Pons (tissue), 1 donor: ENCODE measurements at regions not wholly inside any gene's neighbourhood (a gene's known extent, or its start where the extent isn't known, plus 50 kb on each side); places are given as distances from the start of the nearest gene placed in this dataset.

Source experiments
- DNase-seq: peaks from one replicate; pipeline ENCODE4 v3.0.0-alpha.2; 2016; ENCODE audit warnings: low spot score

GRCh38 chr3:40701016-40701588, 176.3 kb downstream of the ZNF621 start:
- no peak for DNase-seq

- no peak for DNase-seq
Observed at GRCh38 chr3:40704224-40704623, 179.5 kb downstream of the ZNF621 start.

- no peak for DNase-seq
Observed at GRCh38 chr3:40705663-40706062, 180.9 kb downstream of the ZNF621 start.

- peak; percentile 33 for DNase-seq
Observed at GRCh38 chr3:40713306-40713705, 188.5 kb downstream of the ZNF621 start.

GRCh38 chr3:40713795-40714194, 189.0 kb downstream of the ZNF621 start:
- DNase-seq, result no peak

- DNase-seq, result no peak
Observed at GRCh38 chr3:40714771-40715345, 190.1 kb downstream of the ZNF621 start.

GRCh38 chr3:40715551-40715950, 190.8 kb downstream of the ZNF621 start:
- no peak for DNase-seq

- DNase-seq, result no peak
Observed at GRCh38 chr3:40717471-40717870, 192.7 kb downstream of the ZNF621 start.

- no peak for DNase-seq
Observed at GRCh38 chr3:40718209-40718608, 193.4 kb downstream of the ZNF621 start.

GRCh38 chr3:40718681-40719080, 193.9 kb downstream of the ZNF621 start:
- DNase-seq, result no peak

GRCh38 chr3:40719660-40720287, 195.0 kb downstream of the ZNF621 start:
- no peak for DNase-seq

- DNase-seq, result no peak
Observed at GRCh38 chr3:40720341-40720740, 195.6 kb downstream of the ZNF621 start.

- no peak for DNase-seq
Observed at GRCh38 chr3:40720863-40721262, 196.1 kb downstream of the ZNF621 start.

- no peak for DNase-seq
Observed at GRCh38 chr3:40723083-40723660, 198.4 kb downstream of the ZNF621 start.

GRCh38 chr3:40725031-40725430, 200.3 kb downstream of the ZNF621 start:
- no peak for DNase-seq

- DNase-seq, result no peak
Observed at GRCh38 chr3:40731445-40731844, 206.7 kb downstream of the ZNF621 start.

- no peak for DNase-seq
Observed at GRCh38 chr3:40736943-40737342, 212.2 kb downstream of the ZNF621 start.

GRCh38 chr3:40737343-40737742, 212.6 kb downstream of the ZNF621 start:
- DNase-seq, result no peak

GRCh38 chr3:40739971-40740370, 215.2 kb downstream of the ZNF621 start:
- DNase-seq, result no peak

GRCh38 chr3:40741729-40742128, 217.0 kb downstream of the ZNF621 start:
- DNase-seq, result peak; percentile 21

- no peak for DNase-seq
Observed at GRCh38 chr3:40745381-40746106, 220.8 kb downstream of the ZNF621 start.

GRCh38 chr3:40751666-40752065, 226.9 kb downstream of the ZNF621 start:
- DNase-seq, result no peak

- DNase-seq, result no peak
Observed at GRCh38 chr3:40752492-40752891, 227.7 kb downstream of the ZNF621 start.
